Ovary (tissue), 3 donors: ENCODE measurements at regions not wholly inside any gene's neighbourhood (a gene's known extent, or its start where the extent isn't known, plus 50 kb on each side); places are given as distances from the start of the nearest gene placed in this dataset.

Experiments
- EP300 ChIP-seq: sonication (generic); formaldehyde crosslinking; IDR thresholded peaks from one replicate; pipeline ENCODE4 v1.6.1; 2017; ENCODE audit warnings: antibody characterized with exemption
- POLR2A ChIP-seq: fragments of 450-650 bp; IDR thresholded peaks from one replicate; pipeline ENCODE4 v1.6.1; 2017; ENCODE audit warnings: antibody characterized with exemption, mild to moderate bottlenecking, moderate library complexity
- TF ChIP-seq, protein P1 (sequence below), 3 donors: fragments of 450-650 bp in 2 of 3; fragments of 200-600 bp in 1 of 3; IDR thresholded peaks; one replicate each; pipeline versions ENCODE4 v1.5.1 to v1.8.0; 2016 to 2022; ENCODE audit warnings: antibody characterized with exemption in 3 of 3, mild to moderate bottlenecking in 1 of 3
- donor health status: DM: no; HTN: no; CAD: no.

DNA sequence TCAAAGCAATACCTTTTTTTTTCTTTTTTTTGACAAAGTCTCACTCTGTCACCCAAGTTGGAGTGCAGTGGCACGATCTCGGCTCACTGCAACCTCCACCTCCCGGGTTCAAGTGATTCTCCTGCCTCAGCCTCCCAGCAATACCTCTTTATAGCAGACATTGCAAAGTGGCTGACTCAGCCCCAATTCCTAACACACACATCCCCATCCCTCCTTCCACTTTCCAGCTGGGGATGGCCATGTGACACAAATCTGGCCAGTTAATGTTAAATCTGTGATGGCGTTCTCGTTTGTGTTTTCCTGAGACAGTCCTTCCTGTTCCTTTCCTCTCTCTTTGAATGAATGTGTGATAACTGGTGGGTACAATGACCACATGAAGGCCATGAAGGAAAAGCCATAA is 276.2 kb upstream of the KLF3 start:
- no peak for TF ChIP-seq EP300
- TF ChIP-seq, protein P1, sequence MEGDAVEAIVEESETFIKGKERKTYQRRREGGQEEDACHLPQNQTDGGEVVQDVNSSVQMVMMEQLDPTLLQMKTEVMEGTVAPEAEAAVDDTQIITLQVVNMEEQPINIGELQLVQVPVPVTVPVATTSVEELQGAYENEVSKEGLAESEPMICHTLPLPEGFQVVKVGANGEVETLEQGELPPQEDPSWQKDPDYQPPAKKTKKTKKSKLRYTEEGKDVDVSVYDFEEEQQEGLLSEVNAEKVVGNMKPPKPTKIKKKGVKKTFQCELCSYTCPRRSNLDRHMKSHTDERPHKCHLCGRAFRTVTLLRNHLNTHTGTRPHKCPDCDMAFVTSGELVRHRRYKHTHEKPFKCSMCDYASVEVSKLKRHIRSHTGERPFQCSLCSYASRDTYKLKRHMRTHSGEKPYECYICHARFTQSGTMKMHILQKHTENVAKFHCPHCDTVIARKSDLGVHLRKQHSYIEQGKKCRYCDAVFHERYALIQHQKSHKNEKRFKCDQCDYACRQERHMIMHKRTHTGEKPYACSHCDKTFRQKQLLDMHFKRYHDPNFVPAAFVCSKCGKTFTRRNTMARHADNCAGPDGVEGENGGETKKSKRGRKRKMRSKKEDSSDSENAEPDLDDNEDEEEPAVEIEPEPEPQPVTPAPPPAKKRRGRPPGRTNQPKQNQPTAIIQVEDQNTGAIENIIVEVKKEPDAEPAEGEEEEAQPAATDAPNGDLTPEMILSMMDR (IDR thresholded peaks at IDR 0.05): no peak
- TF ChIP-seq POLR2A: no peak
